HG03159 (cell line): ENCODE measurements at regions not wholly inside any gene's neighbourhood (a gene's known extent, or its start where the extent isn't known, plus 50 kb on each side); places are given as distances from the start of the nearest gene placed in this dataset.

Experiments used
- ATAC-seq: cut with Tn5 transposase; IDR thresholded peaks from one replicate; pipeline ENCODE4 v1.9.1; 2021; ENCODE audit warnings: mild to moderate bottlenecking, moderate library complexity; ENCODE audit not compliant: unreplicated experiment

DNA sequence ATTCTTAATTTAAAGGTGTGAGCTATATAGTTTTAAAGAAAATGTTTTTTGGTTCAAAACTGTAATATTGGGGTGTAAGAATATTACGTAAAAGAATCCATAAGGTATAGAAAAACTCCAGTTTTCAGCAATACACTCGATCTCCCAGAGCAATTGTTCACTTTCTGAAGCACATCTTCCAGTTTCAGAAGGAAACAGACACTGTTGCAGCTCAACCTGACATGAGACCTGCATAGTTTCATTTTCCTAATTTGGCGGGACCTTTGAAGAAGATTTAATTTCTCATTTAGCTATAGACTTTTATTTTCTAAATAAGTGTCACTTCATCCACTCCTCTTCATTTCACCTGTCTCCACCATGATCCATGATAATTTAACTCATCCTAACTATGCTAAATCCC lies 281.5 kb downstream of the HTR1B start:
- no peak for ATAC-seq

DNA sequence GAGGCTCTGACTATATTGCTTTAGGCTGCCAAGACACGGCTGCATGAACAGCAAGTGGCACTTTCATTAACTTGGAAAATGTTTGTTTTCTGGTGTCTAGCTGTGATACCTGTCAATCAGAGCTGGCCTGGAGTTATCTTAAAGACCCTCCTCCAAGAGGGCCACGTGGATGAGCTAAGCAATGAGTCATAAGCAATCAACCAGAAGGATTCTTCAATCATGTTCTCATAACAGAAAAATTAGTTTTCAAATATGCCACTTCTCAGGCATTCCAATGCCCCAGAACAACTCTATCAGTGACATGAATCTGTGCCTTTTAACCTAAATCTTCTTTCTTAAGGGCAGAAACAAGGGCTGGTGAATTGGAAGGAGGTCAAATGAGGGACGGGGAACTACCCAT lies 283.0 kb downstream of the HTR1B start:
- no peak for ATAC-seq

DNA sequence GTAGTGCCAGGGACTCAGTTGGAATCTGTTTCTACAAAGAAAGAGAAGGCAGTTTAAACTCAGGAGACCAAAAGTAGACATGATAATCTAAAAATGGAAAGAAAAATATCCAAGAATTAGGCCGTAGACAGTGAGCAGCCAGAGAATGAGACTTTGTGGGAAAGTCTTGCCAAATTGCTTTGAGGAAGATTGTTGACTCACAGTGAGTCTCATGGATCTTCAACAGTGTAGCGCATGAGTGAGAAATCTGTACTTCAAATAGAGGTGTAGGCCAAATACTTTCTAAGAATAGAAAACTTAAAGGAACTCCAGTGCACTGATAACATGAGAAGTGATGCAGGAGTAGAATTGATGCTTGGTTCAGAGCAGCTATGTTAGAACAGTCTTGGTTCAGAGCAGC lies 284.5 kb downstream of the HTR1B start:
- no peak for ATAC-seq

DNA sequence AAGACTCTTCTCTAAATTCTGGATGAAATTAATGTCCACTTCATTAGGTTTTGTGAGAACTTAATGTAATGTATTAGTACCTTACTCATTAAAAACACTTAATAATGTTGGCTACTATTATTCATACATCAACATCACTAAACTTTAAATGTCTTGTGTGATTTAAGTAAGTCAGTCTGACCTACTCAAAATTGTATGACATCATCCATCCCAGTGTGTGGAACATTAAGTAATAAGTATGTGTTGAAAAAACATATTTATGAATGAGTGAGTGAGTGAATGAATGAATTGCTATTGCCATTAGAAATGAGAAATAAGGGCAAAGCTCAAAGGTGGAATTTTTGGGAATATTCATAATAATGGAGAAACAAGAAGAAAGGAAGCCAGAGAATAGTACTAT lies 285.8 kb downstream of the HTR1B start:
- ATAC-seq: no peak

DNA sequence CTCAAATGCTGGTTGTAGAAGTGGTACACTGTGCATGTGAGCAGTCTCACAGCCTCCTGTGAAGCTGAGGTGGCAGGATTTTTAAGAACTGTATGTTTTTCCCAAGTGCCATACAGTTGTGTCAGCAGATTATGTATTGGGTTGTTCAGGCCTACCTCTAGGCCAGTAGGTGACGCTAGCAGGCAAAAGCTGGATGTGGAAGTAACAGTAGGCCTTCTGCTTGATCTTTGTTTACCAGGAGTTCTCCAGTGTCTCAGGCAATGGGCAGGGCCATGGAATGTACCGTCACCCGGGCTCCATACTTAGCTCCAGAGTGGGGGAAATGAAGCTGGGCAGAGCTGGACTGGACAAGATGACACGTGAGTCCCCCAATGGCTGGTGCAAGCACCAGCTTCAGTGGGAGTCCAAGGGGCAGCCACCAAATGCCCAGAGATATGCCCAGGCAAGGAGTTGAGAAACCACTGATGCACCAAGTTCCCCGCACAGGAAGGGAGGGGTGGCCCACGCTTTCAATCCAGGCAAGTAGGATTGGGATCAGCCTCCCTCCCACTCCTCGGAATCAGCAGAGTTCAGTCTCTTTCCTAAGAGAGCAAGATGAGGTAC lies 289.7 kb downstream of the HTR1B start:
- no peak for ATAC-seq

DNA sequence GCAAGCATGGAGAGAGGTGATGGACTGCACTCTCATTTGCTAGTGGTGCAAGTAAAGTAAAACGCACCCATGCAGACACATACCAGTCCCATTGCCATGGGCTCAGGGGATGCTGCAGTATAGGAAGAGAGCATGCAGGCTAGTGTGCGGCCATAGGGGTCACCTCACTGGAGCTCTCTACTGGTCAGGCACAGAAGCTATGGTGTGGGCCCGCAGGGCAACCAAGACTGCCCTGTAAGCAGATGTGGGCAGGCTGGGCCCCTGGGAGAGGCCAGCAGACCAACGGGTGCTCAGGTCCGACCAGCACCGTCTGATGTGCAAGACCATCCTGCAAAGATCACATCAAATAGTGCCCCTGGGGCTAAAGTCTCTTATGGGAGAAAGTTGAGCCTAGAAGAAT lies 290.7 kb downstream of the HTR1B start:
- ATAC-seq: no peak

DNA sequence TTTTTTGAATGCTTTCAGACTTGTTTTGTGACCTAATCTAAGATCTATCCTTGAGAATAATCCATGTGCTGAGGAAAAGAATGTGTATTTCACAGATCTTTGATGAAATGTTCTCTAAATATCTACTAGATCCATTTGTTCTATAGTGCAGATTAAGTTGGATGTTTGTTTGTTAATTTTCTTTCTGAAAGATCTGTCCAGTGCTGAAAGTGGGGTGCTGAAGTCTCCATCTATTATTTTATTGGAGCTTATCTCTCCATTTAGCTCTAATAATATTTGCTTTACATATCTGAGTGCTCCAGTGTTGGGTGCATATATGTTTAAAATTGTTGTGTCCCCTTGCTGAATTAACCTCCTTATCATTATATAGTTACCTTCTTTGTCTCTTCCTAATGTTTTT lies 303.6 kb downstream of the HTR1B start:
- no peak for ATAC-seq

DNA sequence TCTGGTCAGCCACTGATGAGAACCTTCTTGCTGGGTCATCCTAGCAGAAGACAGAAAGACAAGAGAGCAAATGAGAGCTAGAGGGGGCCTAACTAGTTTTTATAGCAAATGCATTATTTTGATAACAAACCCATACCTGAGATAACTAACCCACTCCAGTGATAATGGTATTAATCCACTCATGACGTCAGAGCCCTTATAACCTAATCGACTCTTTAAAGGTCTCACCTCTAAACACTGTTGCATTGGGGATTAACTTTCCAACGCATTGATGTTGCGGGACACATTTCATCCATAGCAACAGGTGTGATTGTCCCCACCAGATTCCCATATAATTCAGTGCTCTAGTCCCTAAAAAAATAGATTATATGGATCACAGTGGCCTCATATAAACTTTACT lies 312.1 kb downstream of the HTR1B start:
- no peak for ATAC-seq

DNA sequence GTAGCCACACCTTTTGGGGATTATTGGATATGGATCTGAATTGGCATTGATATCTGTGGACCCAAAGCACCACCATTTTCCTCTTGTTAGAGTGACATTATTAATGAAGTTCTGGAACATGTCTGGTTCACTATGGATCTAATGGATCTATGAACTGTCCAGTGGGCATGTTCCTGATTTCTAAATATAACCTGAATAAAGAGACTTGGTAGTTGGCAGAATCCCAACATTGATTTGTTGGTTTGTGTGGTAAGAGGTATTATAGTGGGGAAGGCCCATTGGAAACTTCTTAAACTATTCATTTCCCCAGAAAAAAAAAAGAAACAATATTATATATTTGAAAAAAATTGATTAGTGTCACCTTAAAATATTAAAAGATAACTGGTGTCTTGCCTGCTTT lies 312.6 kb downstream of the HTR1B start:
- no peak for ATAC-seq

DNA sequence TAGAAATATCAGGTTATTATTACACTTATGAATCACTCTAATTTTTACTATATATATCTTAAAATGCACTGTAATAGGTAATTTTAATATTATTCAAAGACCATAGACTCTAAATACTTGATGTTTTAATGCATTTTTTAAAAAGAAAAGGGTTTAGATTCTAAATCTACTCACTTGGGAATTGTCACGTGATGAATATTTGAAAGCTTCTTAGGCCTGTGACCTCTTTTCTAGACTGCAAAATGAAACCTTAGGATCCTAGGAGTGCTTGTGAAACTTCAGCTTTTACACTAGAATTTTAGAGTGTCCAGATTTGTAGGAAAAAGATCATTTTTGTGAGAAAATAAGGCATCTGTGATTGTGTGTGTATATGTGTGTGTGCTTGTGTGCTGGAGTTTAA lies 318.0 kb downstream of the HTR1B start:
- no peak for ATAC-seq

DNA sequence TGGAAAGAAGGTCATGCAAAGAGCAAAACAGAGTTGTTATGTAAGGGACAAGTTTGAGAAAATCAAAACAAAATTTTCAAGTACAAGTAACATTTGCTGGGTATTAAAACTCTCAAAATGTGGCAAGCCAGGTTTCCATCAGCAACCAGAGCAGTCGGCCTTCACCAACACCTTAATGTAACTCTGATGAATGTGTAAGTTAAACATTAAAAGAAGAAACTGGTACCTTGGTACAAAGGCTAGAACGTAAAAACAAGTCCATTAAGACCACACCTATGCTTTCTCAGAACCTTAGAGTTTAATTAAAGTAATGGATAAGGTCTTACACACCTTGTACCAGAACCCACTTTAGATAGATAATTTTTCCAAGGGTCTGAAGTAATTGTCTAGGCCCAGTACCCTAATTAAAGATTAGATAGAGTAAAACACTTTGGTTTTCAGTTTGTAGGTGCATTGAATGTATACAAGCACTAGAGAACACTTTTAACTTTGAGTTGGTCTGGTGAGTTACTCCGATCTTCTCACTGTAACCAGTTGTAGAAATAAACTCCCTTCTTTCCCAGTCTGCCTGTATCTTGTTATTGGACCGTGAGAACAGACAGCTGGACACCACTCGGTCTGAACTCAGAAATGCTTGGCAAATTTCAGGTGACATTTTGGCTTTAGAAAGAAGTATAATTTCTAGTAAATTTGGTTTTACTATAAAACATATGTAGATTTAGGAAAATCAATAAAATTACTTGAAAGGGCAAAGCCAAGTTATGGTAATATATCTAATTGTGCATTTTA lies 319.4 kb downstream of the HTR1B start:
- no peak for ATAC-seq

DNA sequence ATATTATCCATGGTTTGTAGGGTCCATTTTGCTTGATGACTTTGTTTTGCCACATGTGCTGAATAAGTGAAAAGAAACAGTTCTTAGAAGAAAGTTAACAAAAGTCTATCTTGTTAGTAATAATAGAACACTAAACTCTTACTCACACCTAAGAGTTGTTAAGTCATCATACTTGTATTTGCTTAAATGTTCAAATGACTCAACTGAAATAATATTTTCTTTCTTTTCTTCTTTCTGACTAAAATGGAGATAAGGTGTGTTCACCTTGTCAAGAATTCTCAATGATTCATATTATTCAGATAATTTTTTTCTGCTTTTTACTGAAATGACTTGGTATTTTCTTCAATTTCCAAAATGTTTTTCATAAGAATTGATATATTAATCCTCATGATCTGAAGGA lies 327.2 kb downstream of the HTR1B start:
- ATAC-seq: no peak

DNA sequence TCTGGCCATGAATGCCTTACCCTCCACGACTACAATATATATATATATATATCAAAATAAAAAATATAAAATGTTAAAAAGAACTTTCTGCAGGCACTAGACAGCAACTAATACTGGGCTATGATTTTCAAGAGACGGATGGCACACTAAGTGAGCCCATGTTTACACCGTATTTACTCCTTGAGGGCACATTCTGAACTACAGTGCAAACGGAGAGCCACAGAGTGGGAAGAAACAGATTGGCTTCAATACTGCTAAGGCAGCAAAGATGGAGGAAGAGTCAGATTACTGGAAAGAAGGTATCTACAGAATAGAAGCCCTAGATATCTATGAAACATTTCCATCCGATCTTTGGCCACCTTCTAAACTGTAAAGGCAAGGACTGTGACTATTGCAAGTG lies 330.3 kb downstream of the HTR1B start:
- ATAC-seq: no peak

DNA sequence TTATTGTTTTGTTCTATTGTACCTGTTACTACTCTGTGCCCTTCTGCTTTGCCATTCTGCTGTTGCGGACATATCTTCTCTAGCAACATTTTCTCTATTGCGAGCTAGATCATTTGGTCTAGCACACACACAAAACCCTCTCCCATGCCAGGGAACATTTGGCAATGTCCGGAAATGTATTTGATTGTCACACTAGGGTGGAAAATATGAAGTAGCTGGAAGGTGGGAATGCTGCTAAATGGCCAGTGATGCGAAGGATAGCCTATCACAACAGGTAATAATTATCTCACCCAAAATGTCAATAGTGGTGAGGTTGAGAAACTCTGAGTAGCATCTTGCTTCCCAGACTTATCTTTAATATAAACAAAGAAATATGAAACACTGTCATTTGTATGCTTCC lies 331.9 kb downstream of the HTR1B start:
- no peak for ATAC-seq

DNA sequence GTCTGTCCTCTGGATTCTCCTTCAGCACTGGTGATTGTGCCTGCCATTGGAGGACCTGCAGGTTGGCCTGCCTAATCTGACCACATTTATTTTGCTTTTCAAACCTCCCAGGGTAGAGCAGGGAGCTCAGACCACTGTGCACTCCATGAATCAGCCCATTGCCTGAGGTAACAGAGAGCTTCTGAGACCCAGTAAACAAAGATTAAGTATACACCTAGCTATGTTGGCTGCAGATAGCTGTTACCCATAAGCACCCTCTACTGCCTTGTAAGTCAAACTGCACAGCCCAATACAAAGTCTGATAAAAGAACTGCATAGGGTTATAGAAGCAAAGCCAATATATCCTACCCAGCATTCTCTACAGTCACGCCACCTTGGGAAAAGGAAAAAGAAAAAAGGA lies 338.7 kb downstream of the HTR1B start:
- ATAC-seq: no peak

DNA sequence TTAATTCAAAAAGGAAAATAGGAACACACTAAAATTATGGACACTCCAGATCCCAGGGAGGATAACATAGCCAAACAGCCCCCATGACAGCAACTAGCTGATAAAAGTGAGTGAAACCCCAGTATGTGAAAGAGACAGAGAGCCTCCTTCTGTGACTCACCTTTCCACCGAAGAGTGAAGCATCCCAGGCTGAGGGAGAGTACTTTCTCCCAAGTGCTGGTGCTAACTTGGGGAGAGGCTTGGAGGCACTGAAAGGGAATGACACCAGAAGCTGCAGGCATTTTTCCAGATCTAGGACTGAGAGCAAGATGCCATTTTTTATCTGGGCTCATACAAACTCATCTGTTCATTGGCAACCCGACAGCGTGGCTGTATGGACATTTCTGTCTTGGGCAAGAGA lies 339.8 kb downstream of the HTR1B start:
- no peak for ATAC-seq

DNA sequence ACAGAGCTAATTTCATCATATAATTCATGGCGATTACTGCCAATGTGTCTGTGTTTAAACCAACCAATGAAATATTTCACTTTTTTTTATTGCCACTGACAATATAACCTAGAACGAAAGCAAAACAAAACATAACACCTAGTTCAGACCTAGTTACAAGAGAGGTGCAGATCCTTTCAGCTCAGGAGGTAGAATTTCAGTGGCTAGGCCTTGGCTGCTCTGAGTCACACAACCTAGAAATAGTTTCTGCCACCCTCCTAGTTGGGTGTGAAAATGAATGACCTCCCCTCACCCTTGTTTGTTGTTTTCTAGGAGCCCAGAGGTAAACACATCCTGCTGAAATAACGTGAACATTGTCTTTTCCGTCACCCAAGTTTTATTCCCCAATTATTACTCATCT lies 356.3 kb downstream of the HTR1B start:
- ATAC-seq: no peak

DNA sequence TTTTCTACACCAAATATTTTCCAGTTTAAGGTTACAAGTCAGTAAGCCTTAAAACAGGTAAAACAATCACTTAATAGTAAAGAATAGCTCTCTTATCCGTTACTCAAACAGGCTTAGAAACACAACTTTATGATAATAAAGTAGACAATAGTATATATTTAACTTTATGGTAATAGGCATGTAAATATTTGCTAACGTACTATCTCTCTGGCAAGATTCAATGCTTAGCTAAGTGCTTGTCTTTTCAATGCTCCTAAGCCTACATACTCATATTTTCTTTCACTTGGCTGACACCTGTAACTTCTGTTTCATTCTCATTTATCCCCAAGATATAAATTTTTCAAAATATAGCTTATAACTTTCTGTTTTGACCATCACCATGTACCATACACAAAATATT lies 358.2 kb downstream of the HTR1B start:
- no peak for ATAC-seq

DNA sequence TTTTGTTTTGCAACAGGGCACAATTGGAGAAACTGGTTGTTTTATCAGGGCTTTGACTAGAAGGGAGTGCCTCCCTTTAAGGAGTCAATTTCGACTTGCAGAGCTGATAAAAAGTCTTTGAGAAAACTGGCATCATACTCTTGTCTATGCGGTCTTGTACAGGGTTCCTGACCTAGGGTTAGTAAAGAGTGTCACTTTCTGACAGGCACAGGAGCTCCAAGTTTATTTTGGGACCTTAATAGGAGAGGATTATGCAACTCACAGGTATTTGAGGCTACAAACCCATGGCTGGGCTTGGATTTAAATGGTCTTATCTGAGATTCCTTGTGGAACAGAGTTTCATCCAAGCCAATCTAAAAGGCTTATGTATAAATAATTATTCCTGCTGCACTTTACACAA lies 365.4 kb downstream of the HTR1B start:
- ATAC-seq: no peak

DNA sequence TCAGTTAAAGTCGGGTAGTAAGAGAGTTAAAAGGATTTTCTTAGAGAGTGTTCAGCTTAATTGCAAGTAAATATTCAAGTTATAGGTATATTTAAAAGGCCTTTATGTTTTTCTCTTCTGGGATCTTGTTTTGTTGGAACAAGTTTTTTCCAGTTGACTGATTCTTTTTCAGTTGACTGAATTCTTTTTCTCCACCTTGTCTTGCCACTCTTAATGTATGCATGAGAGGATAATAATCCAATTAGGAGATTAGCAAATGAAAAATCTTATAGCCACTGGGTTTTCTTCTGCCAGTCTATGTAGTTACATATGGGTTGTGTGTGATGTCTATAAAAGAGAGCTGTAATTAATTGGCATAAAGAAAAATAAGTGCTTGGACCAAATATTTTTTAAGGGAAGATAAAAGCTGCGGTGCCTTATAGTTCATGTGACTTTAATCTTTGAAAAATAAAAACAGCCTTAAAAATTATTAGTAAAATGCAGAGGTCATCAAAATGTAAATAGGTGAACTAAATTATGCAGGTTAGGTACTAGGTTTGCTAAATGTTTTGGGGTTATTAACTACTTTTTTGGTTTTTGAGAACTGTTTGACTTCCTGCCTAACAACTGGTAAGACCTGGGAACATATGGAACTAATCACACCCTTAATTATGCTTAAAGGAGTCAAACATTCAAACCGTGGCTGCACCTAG lies 367.2 kb downstream of the HTR1B start:
- ATAC-seq: no peak

DNA sequence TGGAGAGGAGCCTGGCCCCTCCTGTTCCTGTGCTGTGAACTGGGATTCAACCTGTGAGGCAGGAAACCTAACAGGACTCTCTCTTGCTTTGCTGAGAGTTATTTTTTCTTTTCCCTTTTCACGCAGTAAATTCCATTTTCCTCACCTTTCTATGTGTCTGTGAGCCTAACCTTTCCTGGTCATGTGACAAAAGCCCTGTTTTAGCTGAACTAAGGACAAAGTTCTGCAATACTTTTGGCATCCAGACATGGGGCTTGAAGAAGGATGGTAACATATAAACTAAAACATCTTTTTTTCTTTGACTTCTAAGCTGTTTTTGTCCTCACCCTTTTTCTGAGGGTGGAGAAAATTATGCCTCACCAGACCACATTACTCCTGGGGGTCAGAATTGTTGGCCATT lies 368.5 kb downstream of the HTR1B start:
- no peak for ATAC-seq

DNA sequence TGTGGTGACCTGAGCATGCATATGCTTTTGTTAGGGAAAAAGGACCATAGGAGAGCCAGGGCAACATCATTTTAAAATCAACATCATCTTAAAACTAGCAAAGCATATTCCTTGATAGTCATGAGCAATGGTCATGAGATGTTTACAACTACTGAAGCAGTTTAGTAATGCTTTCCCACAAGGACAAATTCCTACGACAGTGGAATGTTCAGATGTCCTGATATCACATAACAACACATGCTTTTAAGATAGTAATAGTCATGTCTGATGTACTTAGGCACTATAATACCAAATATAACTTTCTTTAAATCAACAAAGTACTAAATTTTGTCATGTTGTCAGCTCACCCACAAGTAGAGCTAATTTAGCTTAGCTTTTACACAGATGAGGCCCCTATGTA lies 370.3 kb downstream of the HTR1B start:
- ATAC-seq: no peak
